IMR-90 (cell line): ENCODE measurements at regions not wholly inside any gene's neighbourhood (a gene's known extent, or its start where the extent isn't known, plus 50 kb on each side); places are given as distances from the start of the nearest gene placed in this dataset.

Source experiments
- ATAC-seq: fragments of 200-7000 bp; cut with Tn5 transposase; 2 replicates; pipeline ENCODE4 v1.9.1; 2020; ENCODE audit warnings: low read depth, mild to moderate bottlenecking, moderate library complexity
- BruUV-seq: library from RNA; stranded (reverse); fragments of 400-500 nt; replicated peaks from 2 replicates; lab custom pipeline; 2021; lab: Mats Ljungman, UMichigan
- CTCF ChIA-PET: fragments of 300-600 bp; formaldehyde crosslinking; extraction: SDS; loops from one replicate; lab custom pipeline; 2021; ENCODE audit warnings: antibody characterized with exemption; lab: Yijun Ruan, JAX
- POLR2A ChIA-PET: fragments of 300-600 bp; sonication (Branson Sonifier 250); formaldehyde crosslinking; loops from one replicate; lab custom pipeline; 2022; ENCODE audit warnings: antibody characterized with exemption; ENCODE audit not compliant: unreplicated experiment; lab: Charles Lee
- DNase-seq: peaks from one replicate; pipeline ENCODE4 v3.0.0; 2013
- H2AFZ ChIP-seq: replicated peaks from 2 replicates; pipeline ENCODE3; 2013; ENCODE audit warnings: low read length, mild to moderate bottlenecking; ENCODE audit not compliant: poor library complexity
- H2AK5ac ChIP-seq: 2 replicates; pipeline ENCODE4 v1.6.1; 2013; ENCODE audit warnings: low read depth, low read length, inconsistent platforms
- H2AK9ac ChIP-seq: replicated peaks from 2 replicates; pipeline ENCODE3; 2013; ENCODE audit warnings: mild to moderate bottlenecking, low read depth, low read length, moderate library complexity; ENCODE audit not compliant: poor library complexity
- H2BK120ac ChIP-seq: 2 replicates; pipeline ENCODE4 v1.6.1; 2013; ENCODE audit warnings: low read depth, low read length, inconsistent platforms
- H2BK15ac ChIP-seq: 3 replicates; pipeline ENCODE4 v1.6.1; 2013; ENCODE audit warnings: low read depth, low read length, inconsistent platforms
- H2BK20ac ChIP-seq: 2 replicates; pipeline ENCODE4 v1.6.1; 2013; ENCODE audit warnings: low read depth, mild to moderate bottlenecking, inconsistent platforms, low read length, moderate library complexity
- H2BK5ac ChIP-seq: 2 replicates; pipeline ENCODE4 v1.6.1; 2013; ENCODE audit warnings: mild to moderate bottlenecking, low read depth, low read length, inconsistent platforms; ENCODE audit not compliant: poor library complexity, severe bottlenecking
- H3K14ac ChIP-seq: replicated peaks from 2 replicates; pipeline ENCODE4 v1.6.1; 2013; ENCODE audit warnings: low read depth, low read length, inconsistent platforms
- H3K18ac ChIP-seq: 2 replicates; pipeline ENCODE4 v1.6.1; 2013; ENCODE audit warnings: low read depth, low read length, control low read depth
- H3K23ac ChIP-seq: 2 replicates; pipeline ENCODE4 v1.6.1; 2013; ENCODE audit warnings: low read depth, low read length, inconsistent platforms
- H3K27ac ChIP-seq: 2 replicates; pipeline ENCODE4 v1.5.1; 2013; ENCODE audit warnings: mild to moderate bottlenecking, control low read depth, low read length; ENCODE audit not compliant: insufficient read depth
- H3K27me3 ChIP-seq: 2 replicates; pipeline ENCODE4 v1.6.1; 2013; ENCODE audit warnings: low read length; ENCODE audit not compliant: control insufficient read depth, insufficient read depth
- H3K36me3 ChIP-seq: 2 replicates; pipeline ENCODE4 v1.6.1; 2013; ENCODE audit warnings: low read length, mixed read lengths; ENCODE audit not compliant: control insufficient read depth, insufficient read depth
- H3K4ac ChIP-seq: 2 replicates; pipeline ENCODE4 v1.6.1; 2013; ENCODE audit warnings: low read depth, low read length, inconsistent platforms
- H3K4me1 ChIP-seq: 2 replicates; pipeline ENCODE4 v1.6.1; 2013; ENCODE audit warnings: low read length, mixed read lengths; ENCODE audit not compliant: control insufficient read depth, insufficient read depth
- H3K4me2 ChIP-seq: 2 replicates; pipeline ENCODE4 v1.6.1; 2013; ENCODE audit warnings: low read depth, mild to moderate bottlenecking, control low read depth, low read length, moderate library complexity
- H3K4me3 ChIP-seq: 2 replicates; pipeline ENCODE4 v1.5.1; 2013; ENCODE audit warnings: low read depth, mild to moderate bottlenecking, control low read depth, low read length, moderate library complexity; ENCODE audit not compliant: insufficient read depth
- H3K56ac ChIP-seq: 2 replicates; pipeline ENCODE4 v1.6.1; 2013; ENCODE audit warnings: low read length, inconsistent platforms; ENCODE audit not compliant: insufficient read depth; ENCODE audit errors: extremely low read depth
- H3K79me1 ChIP-seq, 2 experiments: 2 replicates each; pipeline ENCODE4 v1.6.1; 2013; ENCODE audit warnings: low read length in 2 of 2, inconsistent platforms in 1 of 2, low read depth in 1 of 2
- H3K9ac ChIP-seq: 2 replicates; pipeline ENCODE4 v1.6.1; 2013; ENCODE audit warnings: low read depth, low read length, control low read depth
- H3K9me1 ChIP-seq: 2 replicates; pipeline ENCODE4 v1.6.1; 2013; ENCODE audit warnings: low read length, inconsistent platforms; ENCODE audit not compliant: insufficient read depth
- H3K9me3 ChIP-seq: 2 replicates; pipeline ENCODE4 v1.6.1; 2013; ENCODE audit warnings: low read length; ENCODE audit not compliant: control insufficient read depth, insufficient read depth
- H4K20me1 ChIP-seq: 2 replicates; pipeline ENCODE4 v1.6.1; 2013; ENCODE audit warnings: low read length, inconsistent platforms; ENCODE audit not compliant: insufficient read depth
- H4K5ac ChIP-seq: 2 replicates; pipeline ENCODE4 v1.6.1; 2013; ENCODE audit warnings: mild to moderate bottlenecking, low read depth, low read length, control low read depth
- H4K8ac ChIP-seq, 2 experiments: 2 replicates each; pipeline ENCODE4 v1.6.1; 2013; ENCODE audit warnings: low read depth in 2 of 2, low read length in 2 of 2, control low read depth in 1 of 2, inconsistent platforms in 1 of 2
- H4K91ac ChIP-seq: 2 replicates; pipeline ENCODE4 v1.6.1; 2013; ENCODE audit warnings: low read depth, low read length, inconsistent platforms; ENCODE audit not compliant: insufficient read depth
- BHLHE40 ChIP-seq: fragments of 150-350 bp; IDR thresholded peaks from 2 replicates; pipeline ENCODE4 v1.6.1; 2016; ENCODE audit warnings: mild to moderate bottlenecking, low read depth, low read length
- CEBPB ChIP-seq: IDR thresholded peaks from 2 replicates; pipeline ENCODE4 v1.6.1; 2012; ENCODE audit warnings: low read depth, low read length, improper control_type of control experiment
- CHD1 ChIP-seq: IDR thresholded peaks from 2 replicates; pipeline ENCODE4 v1.6.1; 2012; ENCODE audit warnings: low read depth, low read length, improper control_type of control experiment
- RFX5 ChIP-seq: IDR thresholded peaks from 2 replicates; pipeline ENCODE4 v1.8.0; 2012; ENCODE audit warnings: low read depth, mild to moderate bottlenecking, low read length, moderate library complexity
- SMC3 ChIP-seq: fragments of 150-350 bp; IDR thresholded peaks from 2 replicates; pipeline ENCODE4 v1.6.1; 2016; ENCODE audit warnings: low read depth, mild to moderate bottlenecking, antibody characterized with exemption, low read length, moderate library complexity
- WGBS, 2 experiments: methylation state at CpG; one replicate each; pipeline versions ENCODE4 v1.1.5 to v1.1.7; 2013; ENCODE audit warnings: missing lambda C conversion rate in 2 of 2; ENCODE audit not compliant: insufficient read length in 1 of 2; ENCODE audit errors: extremely low coverage in 2 of 2; 5-methylcytosine and 5-hydroxymethylcytosine counted together
- dilution Hi-C: fragments of 300-500 bp; cut with HindIII; formaldehyde crosslinking; loops from one replicate; pipeline ENCODE4 v1.14.3; 2018; ENCODE audit warnings: low sequenced_read_pairs; ENCODE audit not compliant: unreplicated experiment
- in situ Hi-C: fragments of 300-500 bp; cut with MboI; formaldehyde crosslinking; loops from 3 replicates; pipeline ENCODE4 v1.14.3; 2019; ENCODE audit warnings: low sequenced_read_pairs, inconsistent platforms, mixed read lengths
- intact Hi-C: fragments of 100-400 bp; cut with micrococcal nuclease; formaldehyde crosslinking; loops from 2 replicates; pipeline ENCODE4 v1.10.0; 2022
- TF ChIP-seq, protein P1 (sequence below): conservative IDR thresholded peaks from 2 replicates; pipeline ENCODE4 v1.5.1; 2012; ENCODE audit warnings: mild to moderate bottlenecking, low read depth, low read length, improper control_type of control experiment

DNA sequence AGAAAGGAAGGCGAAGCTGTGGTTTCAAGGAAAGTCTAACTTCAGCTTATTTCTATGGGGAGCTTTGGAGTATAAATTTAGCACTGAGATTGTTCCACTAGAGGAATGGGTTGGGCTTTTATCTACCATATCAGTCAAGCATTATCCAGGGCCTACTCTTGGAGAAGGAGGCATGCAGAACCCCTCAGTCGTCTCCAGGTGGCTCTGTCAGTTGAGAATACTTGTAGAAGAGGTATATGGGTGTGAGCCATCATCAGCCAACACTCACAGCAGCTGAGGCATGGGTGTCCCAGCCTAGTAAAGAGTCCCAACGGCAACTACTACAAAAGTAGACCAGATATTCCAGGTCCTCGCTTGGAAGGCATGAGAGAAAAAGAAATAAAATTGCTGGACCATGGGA lies 548.5 kb upstream of the GRAMD2B start:
- WGBS, 2 experiments = no CpG with 5 or more reads among the region's 4 CpGs
- Histone ChIP-seq H3K18ac (no peak overlapping the region), H3K23ac (no peak overlapping the region), H3K9me3 (no peaks in the 10 kb centered on the region), H2AK5ac (no peak overlapping the region), H2AK9ac (no peak overlapping the region), H3K4me1 (no peaks in the 10 kb centered on the region), H3K27ac (no peak overlapping the region), H3K9me1 (no peaks in the 10 kb centered on the region), H2BK5ac (no peak overlapping the region), H4K91ac (no peak overlapping the region), H4K5ac (no peak overlapping the region), H4K20me1 (no peaks in the 10 kb centered on the region), H2BK20ac (no peak overlapping the region), H2AFZ (no peak overlapping the region), H3K4me3 (no peak overlapping the region), H3K4me2 (no peak overlapping the region), H3K14ac (no peak overlapping the region), H3K9ac (no peak overlapping the region), H3K27me3 (no peaks in the 10 kb centered on the region), H2BK120ac (no peak overlapping the region), H4K8ac (no peak overlapping the region), H3K36me3 (no peaks in the 10 kb centered on the region), H3K4ac (no peak overlapping the region), H3K79me1 (no peaks in the 10 kb centered on the region), H3K56ac (no peak overlapping the region), H2BK15ac (no peak overlapping the region)
- POLR2A ChIA-PET = no interaction called here
- dilution Hi-C loops (no loop called here), intact Hi-C loops (no loop called here), in situ Hi-C loops (no loop called here)
- no peak for ATAC-seq
- CTCF ChIA-PET = no interaction called here
- DNase-seq = no peak
- BruUV-seq = no TSS peak
- TF ChIP-seq CEBPB (no peak), CHD1 (no peak), RFX5 (no peak), SMC3 (no peak), BHLHE40 (no peak)
- TF ChIP-seq, protein P1, sequence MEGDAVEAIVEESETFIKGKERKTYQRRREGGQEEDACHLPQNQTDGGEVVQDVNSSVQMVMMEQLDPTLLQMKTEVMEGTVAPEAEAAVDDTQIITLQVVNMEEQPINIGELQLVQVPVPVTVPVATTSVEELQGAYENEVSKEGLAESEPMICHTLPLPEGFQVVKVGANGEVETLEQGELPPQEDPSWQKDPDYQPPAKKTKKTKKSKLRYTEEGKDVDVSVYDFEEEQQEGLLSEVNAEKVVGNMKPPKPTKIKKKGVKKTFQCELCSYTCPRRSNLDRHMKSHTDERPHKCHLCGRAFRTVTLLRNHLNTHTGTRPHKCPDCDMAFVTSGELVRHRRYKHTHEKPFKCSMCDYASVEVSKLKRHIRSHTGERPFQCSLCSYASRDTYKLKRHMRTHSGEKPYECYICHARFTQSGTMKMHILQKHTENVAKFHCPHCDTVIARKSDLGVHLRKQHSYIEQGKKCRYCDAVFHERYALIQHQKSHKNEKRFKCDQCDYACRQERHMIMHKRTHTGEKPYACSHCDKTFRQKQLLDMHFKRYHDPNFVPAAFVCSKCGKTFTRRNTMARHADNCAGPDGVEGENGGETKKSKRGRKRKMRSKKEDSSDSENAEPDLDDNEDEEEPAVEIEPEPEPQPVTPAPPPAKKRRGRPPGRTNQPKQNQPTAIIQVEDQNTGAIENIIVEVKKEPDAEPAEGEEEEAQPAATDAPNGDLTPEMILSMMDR = no peak
